ENCODE measurements at regions not wholly inside any gene's neighbourhood (a gene's known extent, or its start where the extent isn't known, plus 50 kb on each side); places are given as distances from the start of the nearest gene placed in this dataset.

- no peak for TF ChIP-seq CTCF (IDR thresholded peaks at IDR 0.05)
- TF ChIP-seq POLR2A (IDR thresholded peaks at IDR 0.05) = no peak
- TF ChIP-seq POLR2AphosphoS5 (IDR thresholded peaks at IDR 0.05; ENCODE audit: insufficient read depth in 1 of 2, low read depth in 1 of 2) = no peak
- DNase-seq (ENCODE audit: extremely low spot score in 2 of 2) = no peak
- Histone ChIP-seq H3K27ac (no peak overlapping the region), H3K9me3 (no peaks in the 10 kb centered on the region), H3K27me3 (no peaks in the 10 kb centered on the region), H3K4me3 (no peak overlapping the region), H3K36me3 (no peaks in the 10 kb centered on the region), H3K4me1 (no peaks in the 10 kb centered on the region)
- intact Hi-C loops (cut with DNase I) = no loop called here
These were observed 553.2 kb downstream of the CD83 start for GRCh38 chr6:14670806-14671205.

GRCh38 chr6:14671261-14671681 is 553.7 kb downstream of the CD83 start:
- no peak for DNase-seq (ENCODE audit: extremely low spot score in 2 of 2)
- no peaks in the 10 kb centered on the region for H3K27me3 ChIP-seq
- H3K4me1 ChIP-seq = no peaks in the 10 kb centered on the region
- no peak overlapping the region for H3K4me3 ChIP-seq
- no peak for TF ChIP-seq CTCF (IDR thresholded peaks at IDR 0.05)
- no peak for TF ChIP-seq POLR2AphosphoS5 (IDR thresholded peaks at IDR 0.05; ENCODE audit: insufficient read depth in 1 of 2, low read depth in 1 of 2)
- no peaks in the 10 kb centered on the region for H3K9me3 ChIP-seq
- no peak overlapping the region for H3K27ac ChIP-seq
- intact Hi-C loops (cut with DNase I) = no loop called here
- no peaks in the 10 kb centered on the region for H3K36me3 ChIP-seq

- Histone ChIP-seq H3K36me3 (no peaks in the 10 kb centered on the region), H3K9me3 (no peaks in the 10 kb centered on the region), H3K4me3 (no peak overlapping the region), H3K27ac (no peak overlapping the region), H3K27me3 (no peaks in the 10 kb centered on the region), H3K4me1 (no peaks in the 10 kb centered on the region)
- intact Hi-C loops (cut with DNase I) = no loop called here
- TF ChIP-seq POLR2AphosphoS5 (IDR thresholded peaks at IDR 0.05; ENCODE audit: insufficient read depth in 1 of 2, low read depth in 1 of 2) (no peak), CTCF (IDR thresholded peaks at IDR 0.05) (no peak), POLR2A (IDR thresholded peaks at IDR 0.05) (no peak)
- no peak for DNase-seq (ENCODE audit: extremely low spot score in 2 of 2)
These were observed 554.4 kb downstream of the CD83 start for GRCh38 chr6:14671937-14672336.

GRCh38 chr6:14673201-14673600 is 555.6 kb downstream of the CD83 start:
- intact Hi-C loops (cut with DNase I) = no loop called here
- no peak for TF ChIP-seq POLR2A (IDR thresholded peaks at IDR 0.05)
- no peak for TF ChIP-seq POLR2AphosphoS5 (IDR thresholded peaks at IDR 0.05; ENCODE audit: insufficient read depth in 1 of 2, low read depth in 1 of 2)
- no peak for TF ChIP-seq CTCF (IDR thresholded peaks at IDR 0.05)
- H3K4me3 ChIP-seq = no peak overlapping the region
- H3K36me3 ChIP-seq = no peaks in the 10 kb centered on the region
- H3K27ac ChIP-seq = no peak overlapping the region
- H3K4me1 ChIP-seq = no peaks in the 10 kb centered on the region
- no peaks in the 10 kb centered on the region for H3K9me3 ChIP-seq
- no peak for DNase-seq (ENCODE audit: extremely low spot score in 2 of 2)
- no peaks in the 10 kb centered on the region for H3K27me3 ChIP-seq

GRCh38 chr6:14674458-14674857 is 556.9 kb downstream of the CD83 start:
- H3K4me3 ChIP-seq = no peak overlapping the region
- H3K36me3 ChIP-seq = no peaks in the 10 kb centered on the region
- no peaks in the 10 kb centered on the region for H3K27me3 ChIP-seq
- no peak overlapping the region for H3K27ac ChIP-seq
- intact Hi-C loops (cut with DNase I) = no loop called here
- H3K9me3 ChIP-seq = no peaks in the 10 kb centered on the region
- H3K4me1 ChIP-seq = no peaks in the 10 kb centered on the region
- TF ChIP-seq POLR2AphosphoS5 (IDR thresholded peaks at IDR 0.05; ENCODE audit: insufficient read depth in 1 of 2, low read depth in 1 of 2) (no peak), POLR2A (IDR thresholded peaks at IDR 0.05) (no peak), CTCF (IDR thresholded peaks at IDR 0.05) (no peak)
- no peak for DNase-seq (ENCODE audit: extremely low spot score in 2 of 2)
